ENCODE measurements at regions not wholly inside any gene's neighbourhood (a gene's known extent, or its start where the extent isn't known, plus 50 kb on each side); places are given as distances from the start of the nearest gene placed in this dataset.

GRCh38 chr16:48659940-48660339 lies 50.0 kb upstream of the N4BP1 start:
- no peaks in the 10 kb centered on the region for H3K27me3 ChIP-seq (replicated peaks; ENCODE audit: control insufficient read depth, insufficient read depth, low read length)
- H3K36me3 Mint-ChIP-seq (ENCODE audit: insufficient read depth, unreplicated experiment): no peaks in the 10 kb centered on the region
- H3K4me1 ChIP-seq: no peaks in the 10 kb centered on the region
- no peak for DNase-seq
- H3K9me3 Mint-ChIP-seq (ENCODE audit: unreplicated experiment): peaks cover 43% of the 10 kb centered on the region
- peaks cover 15% of the 10 kb centered on the region for H3K9me3 ChIP-seq
- H3K36me3 ChIP-seq (ENCODE audit: control insufficient read depth, insufficient read depth, low read length): no peaks in the 10 kb centered on the region
- POLR2A ChIA-PET: no interaction called here
- H3K4me1 Mint-ChIP-seq (ENCODE audit: low read depth, unreplicated experiment): no peaks in the 10 kb centered on the region
- no peak overlapping the region for H3K27ac Mint-ChIP-seq (ENCODE audit: unreplicated experiment)
- no TSS peak for BruUV-seq (replicated peaks)
- intact Hi-C loops (cut with micrococcal nuclease; ENCODE audit: unreplicated experiment): no loop called here
- no peak overlapping the region for H3K4me3 ChIP-seq (ENCODE audit: low read depth, low read length)
- peaks cover 4% of the 10 kb centered on the region for H3K27me3 Mint-ChIP-seq (ENCODE audit: insufficient read depth, unreplicated experiment)
- H3K4me3 Mint-ChIP-seq (ENCODE audit: unreplicated experiment): no peak overlapping the region
- no peak for TF ChIP-seq CTCF (IDR thresholded peaks at IDR 0.05; ENCODE audit: insufficient read depth in 1 of 2, low read depth in 1 of 2, low read length in 1 of 2, severe bottlenecking in 1 of 2, unreplicated experiment in 1 of 2)
- CTCF ChIA-PET: no interaction called here

Data from Caco-2 (cell line).